ENCODE measurements at regions not wholly inside any gene's neighbourhood (a gene's known extent, or its start where the extent isn't known, plus 50 kb on each side); places are given as distances from the start of the nearest gene placed in this dataset.

DNA sequence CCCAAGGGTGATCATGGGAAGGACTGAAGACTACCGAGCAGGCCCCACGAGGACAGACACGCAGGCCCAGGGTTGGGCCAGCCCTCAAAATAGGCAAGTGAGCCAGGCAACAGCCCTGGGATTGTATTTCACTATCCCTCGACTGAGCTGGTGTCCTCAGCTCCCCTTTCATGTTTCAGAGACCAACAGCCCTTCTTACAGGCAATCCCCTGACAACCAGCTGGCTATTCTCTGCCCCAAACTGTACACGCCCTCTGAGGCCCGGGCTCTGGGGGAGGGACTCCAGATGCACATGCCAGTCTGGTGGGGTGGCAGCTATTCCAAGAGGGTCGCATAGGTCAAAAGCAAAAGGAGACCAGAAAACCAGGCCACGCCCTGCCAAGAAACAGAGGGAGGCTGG lies 243.0 kb downstream of the TOMM20 start:
- TF ChIP-seq, protein P1, sequence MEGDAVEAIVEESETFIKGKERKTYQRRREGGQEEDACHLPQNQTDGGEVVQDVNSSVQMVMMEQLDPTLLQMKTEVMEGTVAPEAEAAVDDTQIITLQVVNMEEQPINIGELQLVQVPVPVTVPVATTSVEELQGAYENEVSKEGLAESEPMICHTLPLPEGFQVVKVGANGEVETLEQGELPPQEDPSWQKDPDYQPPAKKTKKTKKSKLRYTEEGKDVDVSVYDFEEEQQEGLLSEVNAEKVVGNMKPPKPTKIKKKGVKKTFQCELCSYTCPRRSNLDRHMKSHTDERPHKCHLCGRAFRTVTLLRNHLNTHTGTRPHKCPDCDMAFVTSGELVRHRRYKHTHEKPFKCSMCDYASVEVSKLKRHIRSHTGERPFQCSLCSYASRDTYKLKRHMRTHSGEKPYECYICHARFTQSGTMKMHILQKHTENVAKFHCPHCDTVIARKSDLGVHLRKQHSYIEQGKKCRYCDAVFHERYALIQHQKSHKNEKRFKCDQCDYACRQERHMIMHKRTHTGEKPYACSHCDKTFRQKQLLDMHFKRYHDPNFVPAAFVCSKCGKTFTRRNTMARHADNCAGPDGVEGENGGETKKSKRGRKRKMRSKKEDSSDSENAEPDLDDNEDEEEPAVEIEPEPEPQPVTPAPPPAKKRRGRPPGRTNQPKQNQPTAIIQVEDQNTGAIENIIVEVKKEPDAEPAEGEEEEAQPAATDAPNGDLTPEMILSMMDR (IDR thresholded peaks at IDR 0.05; ENCODE audit: extremely low read depth, missing control alignments): no peak
- no peak for DNase-seq (ENCODE audit: low spot score)

DNA sequence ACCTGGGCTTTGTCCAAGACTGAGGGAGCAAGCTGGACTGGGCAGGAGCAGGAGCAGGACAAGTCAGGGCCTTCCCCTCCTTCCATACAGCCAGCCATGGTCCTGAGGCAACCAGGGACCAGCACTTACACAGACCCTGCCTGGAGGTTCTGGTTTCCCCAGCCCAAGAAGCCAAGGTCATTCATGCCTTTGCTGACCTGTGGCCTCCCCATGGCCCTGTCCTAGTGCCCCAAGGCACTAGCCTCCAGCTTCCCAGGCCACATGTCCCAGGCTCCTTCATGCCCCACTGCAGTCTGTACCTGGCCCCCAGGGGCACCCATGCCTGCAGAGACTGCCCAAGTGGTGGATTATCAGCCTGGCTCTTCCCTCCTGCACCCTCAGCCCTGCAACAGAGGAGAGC lies 243.9 kb downstream of the TOMM20 start:
- no peak for DNase-seq (ENCODE audit: low spot score)
- TF ChIP-seq, protein P1 (IDR thresholded peaks at IDR 0.05; ENCODE audit: extremely low read depth, missing control alignments): no peak

DNA sequence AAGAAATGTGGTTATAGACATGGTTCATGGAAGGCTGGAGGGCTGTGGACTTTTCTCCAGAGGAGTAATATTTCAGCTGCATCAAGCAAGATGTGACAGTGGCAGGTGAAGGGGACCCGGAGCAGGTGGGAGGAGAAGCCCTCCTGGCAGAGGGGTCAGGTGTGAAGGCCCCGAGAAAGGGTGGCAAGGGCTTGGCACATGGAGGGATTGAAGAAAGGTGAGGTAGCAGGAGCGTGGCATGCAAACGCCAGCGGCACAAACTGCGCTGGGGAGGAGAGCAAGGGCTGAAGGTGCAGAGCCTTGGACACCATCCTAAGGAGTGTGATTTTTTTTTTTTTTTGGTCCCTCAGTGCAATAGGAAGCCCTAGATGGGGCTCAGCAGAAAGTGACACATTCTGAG lies 244.6 kb downstream of the TOMM20 start:
- DNase-seq (ENCODE audit: low spot score): no peak
- TF ChIP-seq, protein P1 (IDR thresholded peaks at IDR 0.05; ENCODE audit: extremely low read depth, missing control alignments): no peak

DNA sequence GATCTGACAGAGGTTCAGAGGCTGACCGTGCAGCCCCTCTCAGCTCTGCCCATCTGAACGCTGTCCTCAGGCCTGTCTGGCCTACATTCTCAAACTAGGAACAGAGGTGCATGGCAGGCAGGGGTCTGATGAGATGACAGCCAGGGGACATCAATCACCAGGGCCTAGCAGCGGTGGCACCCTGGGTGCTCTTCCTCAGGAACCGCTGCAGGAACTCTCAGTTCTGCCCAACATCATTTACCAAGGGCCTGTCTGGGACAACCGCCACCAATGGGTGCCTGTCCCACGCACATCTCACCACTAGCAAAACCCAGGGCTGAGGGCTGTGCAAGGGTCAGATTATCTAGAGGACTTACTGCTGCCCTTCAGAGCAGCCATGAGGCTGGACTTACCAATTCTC lies 245.7 kb downstream of the TOMM20 start:
- no peak for DNase-seq (ENCODE audit: low spot score)
- TF ChIP-seq, protein P1 (IDR thresholded peaks at IDR 0.05; ENCODE audit: extremely low read depth, missing control alignments): no peak

DNA sequence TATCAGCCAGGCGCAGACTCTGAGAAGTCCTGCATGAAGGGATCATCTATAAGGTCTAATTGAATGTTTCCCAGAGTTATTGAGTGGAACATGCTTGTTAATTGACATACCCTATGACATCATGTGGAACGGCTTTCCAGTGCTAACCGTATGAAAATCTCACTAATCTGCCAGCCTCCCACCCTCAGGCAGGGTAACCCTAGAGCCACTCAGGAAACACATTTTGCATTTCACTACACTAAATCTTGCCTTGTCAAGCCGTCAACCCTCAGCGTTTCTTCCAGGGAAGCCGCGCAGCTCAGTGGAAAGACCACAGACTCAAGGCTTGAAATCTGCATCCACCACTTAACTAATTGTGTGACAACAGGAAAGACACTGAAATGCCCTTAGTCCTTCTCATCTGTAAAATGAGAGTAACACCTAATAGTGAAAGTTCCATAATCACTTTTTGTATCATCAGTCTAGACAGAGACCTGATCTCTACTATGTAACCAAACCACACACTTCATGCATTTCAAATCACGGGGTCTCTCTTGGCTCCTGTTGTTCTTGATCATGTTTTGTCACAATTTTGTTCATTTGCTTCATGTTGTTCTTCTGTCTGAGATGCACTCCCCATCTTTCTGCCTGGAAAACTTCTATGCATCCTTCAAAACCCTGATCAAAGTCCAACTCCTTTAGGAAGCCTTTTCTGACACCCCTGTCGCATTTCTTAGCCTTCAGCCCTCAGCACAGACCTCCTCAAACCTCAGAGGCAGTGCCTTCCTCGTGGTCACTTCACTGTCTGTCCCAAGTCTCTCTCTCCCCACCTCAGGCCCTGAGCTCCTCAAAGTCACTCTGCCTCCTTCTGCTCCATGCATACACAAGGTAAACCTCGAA lies 246.5 kb downstream of the TOMM20 start:
- DNase-seq (ENCODE audit: low spot score): peak; percentile 80
- TF ChIP-seq, protein P1 (IDR thresholded peaks at IDR 0.05; ENCODE audit: extremely low read depth, missing control alignments): no peak

DNA sequence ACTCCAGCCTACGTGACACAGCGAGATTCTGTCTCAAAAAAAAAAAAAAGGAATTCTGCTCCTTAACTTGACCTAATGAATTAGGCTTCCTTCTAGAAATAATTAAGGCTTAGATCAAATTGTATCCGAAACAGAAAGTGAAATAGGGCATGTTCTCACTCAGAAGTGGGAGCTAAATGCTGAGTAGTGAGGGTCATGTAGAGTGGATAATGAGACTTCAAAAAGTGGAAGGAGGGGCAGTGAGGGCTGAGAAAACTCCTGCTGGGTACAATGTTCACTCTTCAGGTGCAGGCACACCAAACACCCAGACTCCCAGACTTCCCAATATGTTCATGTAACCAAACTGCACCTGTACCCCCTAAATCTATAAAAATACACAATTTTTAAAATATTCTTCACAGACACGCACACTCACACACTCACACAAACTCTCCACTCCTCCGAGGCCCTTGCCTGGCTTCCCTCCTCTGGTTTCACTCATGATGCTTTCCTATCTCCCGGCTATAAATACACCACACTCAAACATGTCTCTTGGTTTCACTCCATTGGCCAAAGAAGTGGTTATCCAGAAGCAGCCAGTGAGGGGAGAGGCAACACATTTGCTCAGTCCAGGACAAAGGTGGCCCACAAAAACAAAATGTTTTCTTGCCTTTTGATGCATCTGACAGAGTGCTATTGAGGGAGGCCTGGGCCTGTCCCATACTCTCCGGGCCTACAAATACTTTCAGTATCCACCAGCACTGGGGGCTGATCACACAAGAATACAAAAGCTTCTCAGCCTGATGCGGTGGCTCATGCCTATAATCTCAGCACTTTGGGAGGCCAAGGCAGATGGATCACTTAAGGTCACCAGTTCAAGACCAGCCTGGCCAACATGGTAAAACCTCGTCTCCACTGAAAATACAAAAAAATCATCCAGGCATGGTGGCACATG lies 249.2 kb downstream of the TOMM20 start:
- TF ChIP-seq, protein P1 (IDR thresholded peaks at IDR 0.05; ENCODE audit: extremely low read depth, missing control alignments): no peak
- peak; percentile 36 for DNase-seq (ENCODE audit: low spot score)

DNA sequence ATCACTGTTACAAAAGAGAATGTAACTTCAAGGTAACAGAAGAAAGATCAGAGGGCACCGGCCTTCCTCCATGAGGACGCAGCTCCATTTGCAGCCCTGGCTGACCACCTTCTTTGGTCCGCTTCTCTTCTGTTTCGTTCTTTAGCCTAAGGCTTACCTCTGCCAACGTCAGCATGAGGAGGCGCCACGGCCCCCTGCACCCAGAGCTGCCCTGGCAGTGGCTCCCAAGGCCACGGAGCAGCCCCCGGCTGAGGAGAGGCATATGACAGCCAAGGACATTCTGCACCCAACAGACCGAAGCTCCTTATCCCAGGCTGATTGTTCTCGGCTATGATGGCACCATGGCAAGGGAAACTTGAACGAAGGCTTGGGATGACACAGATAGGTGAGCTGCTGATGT lies 250.3 kb downstream of the TOMM20 start:
- TF ChIP-seq, protein P1 (IDR thresholded peaks at IDR 0.05; ENCODE audit: extremely low read depth, missing control alignments): no peak
- DNase-seq (ENCODE audit: low spot score): no peak
